ENCODE measurements at regions not wholly inside any gene's neighbourhood (a gene's known extent, or its start where the extent isn't known, plus 50 kb on each side); places are given as distances from the start of the nearest gene placed in this dataset.

DNA sequence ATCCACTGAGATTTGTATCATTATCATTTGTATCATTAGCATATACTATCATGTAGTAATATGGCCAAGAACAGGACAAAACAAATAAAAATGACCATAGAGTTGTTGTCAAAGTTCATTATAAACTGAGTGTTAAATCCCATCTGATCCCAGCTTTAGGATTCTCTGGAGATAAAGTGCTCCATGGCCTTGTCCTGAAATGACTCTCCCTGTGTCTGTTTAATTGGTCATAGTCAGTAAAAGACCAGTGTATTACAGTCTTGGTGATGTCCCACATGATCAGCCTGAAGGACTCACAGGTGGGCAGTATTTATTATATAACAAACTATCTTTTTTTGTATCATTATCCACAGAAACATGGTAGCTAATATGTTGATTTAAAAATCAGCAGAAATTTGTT is 361.6 kb downstream of the TMEM135 start:
- H3K27ac ChIP-seq (ENCODE audit: low read depth, low read length): no peak overlapping the region
- no peaks in the 10 kb centered on the region for H3K4me1 ChIP-seq (ENCODE audit: control insufficient read depth in 1 of 2, insufficient read depth in 2 of 2, low read length in 2 of 2)
- H4K20me1 ChIP-seq (ENCODE audit: insufficient read depth): no peaks in the 10 kb centered on the region
- H3K79me2 ChIP-seq (ENCODE audit: insufficient read depth, low read length): no peaks in the 10 kb centered on the region
- TF ChIP-seq, protein P1, sequence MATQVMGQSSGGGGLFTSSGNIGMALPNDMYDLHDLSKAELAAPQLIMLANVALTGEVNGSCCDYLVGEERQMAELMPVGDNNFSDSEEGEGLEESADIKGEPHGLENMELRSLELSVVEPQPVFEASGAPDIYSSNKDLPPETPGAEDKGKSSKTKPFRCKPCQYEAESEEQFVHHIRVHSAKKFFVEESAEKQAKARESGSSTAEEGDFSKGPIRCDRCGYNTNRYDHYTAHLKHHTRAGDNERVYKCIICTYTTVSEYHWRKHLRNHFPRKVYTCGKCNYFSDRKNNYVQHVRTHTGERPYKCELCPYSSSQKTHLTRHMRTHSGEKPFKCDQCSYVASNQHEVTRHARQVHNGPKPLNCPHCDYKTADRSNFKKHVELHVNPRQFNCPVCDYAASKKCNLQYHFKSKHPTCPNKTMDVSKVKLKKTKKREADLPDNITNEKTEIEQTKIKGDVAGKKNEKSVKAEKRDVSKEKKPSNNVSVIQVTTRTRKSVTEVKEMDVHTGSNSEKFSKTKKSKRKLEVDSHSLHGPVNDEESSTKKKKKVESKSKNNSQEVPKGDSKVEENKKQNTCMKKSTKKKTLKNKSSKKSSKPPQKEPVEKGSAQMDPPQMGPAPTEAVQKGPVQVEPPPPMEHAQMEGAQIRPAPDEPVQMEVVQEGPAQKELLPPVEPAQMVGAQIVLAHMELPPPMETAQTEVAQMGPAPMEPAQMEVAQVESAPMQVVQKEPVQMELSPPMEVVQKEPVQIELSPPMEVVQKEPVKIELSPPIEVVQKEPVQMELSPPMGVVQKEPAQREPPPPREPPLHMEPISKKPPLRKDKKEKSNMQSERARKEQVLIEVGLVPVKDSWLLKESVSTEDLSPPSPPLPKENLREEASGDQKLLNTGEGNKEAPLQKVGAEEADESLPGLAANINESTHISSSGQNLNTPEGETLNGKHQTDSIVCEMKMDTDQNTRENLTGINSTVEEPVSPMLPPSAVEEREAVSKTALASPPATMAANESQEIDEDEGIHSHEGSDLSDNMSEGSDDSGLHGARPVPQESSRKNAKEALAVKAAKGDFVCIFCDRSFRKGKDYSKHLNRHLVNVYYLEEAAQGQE (IDR thresholded peaks at IDR 0.05; ENCODE audit: low read depth): no peak
- TF ChIP-seq FOSL1 (IDR thresholded peaks at IDR 0.05; ENCODE audit: low read depth): no peak
- no peak for TF ChIP-seq YY1 (IDR thresholded peaks at IDR 0.05; ENCODE audit: extremely low read depth, insufficient replicate concordance, low read depth, low read length)
- no peak for TF ChIP-seq RAD21 (IDR thresholded peaks at IDR 0.05; ENCODE audit: low read depth)
- no peaks in the 10 kb centered on the region for H3K27me3 ChIP-seq (ENCODE audit: insufficient read depth, low read length)
- BruUV-seq (replicated peaks): no TSS peak
- POLR2A ChIA-PET: no interaction called here
- no peak overlapping the region for H3K4me3 ChIP-seq (replicated peaks in 1 of 2; ENCODE audit: low read depth in 1 of 2, low read length in 2 of 2)
- H3K36me3 ChIP-seq (ENCODE audit: control insufficient read depth in 1 of 2, insufficient read depth in 2 of 2, low read length in 2 of 2): no peaks in the 10 kb centered on the region
- H3K9ac ChIP-seq (ENCODE audit: low read length): no peak overlapping the region
- no peak for DNase-seq (ENCODE audit: low read depth, low spot score)
- H3K9me2 ChIP-seq (ENCODE audit: insufficient read depth): no peaks in the 10 kb centered on the region; the same call in 1 of the 2 replicates
- no peak overlapping the region for H2AFZ ChIP-seq (ENCODE audit: low read depth, low read length, poor library complexity, severe bottlenecking)
- H3K4me2 ChIP-seq (ENCODE audit: low read length): no peak overlapping the region
- CTCF ChIA-PET: no interaction called here
- intact Hi-C loops (cut with micrococcal nuclease): no loop called here
- ATAC-seq: no peak
- RAD21 ChIA-PET (ENCODE audit: low non-redundant PET in 1 of 2, low total read pairs in 2 of 2, uncharacterized antibody in 2 of 2, unreplicated experiment in 2 of 2): no interaction called here
- H3K9me3 ChIP-seq (ENCODE audit: control insufficient read depth in 1 of 2, insufficient read depth in 1 of 2, low read depth in 1 of 2, low read length in 2 of 2): no peaks in the 10 kb centered on the region

DNA sequence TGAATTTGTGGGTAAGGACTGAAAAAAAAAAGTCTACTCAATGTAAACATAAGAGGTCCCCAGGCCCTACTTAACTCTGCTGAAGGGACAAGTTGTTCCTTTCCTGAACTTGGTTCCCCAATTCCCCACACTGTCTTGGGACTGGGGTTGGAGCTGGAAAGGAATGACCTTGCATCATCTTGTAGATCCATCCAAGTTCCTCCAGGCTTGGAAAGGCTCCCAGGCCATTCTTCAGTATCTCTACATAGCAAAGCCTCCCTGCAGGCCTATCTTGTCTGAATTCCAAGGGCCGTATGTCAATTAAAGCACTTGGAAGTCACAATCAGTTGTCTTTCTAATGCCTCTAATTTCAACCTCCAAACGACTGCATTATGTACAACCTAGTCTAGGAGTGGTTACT is 361.2 kb downstream of the TMEM135 start:
- H3K79me2 ChIP-seq (ENCODE audit: insufficient read depth, low read length): no peaks in the 10 kb centered on the region
- H3K36me3 ChIP-seq (ENCODE audit: control insufficient read depth in 1 of 2, insufficient read depth in 2 of 2, low read length in 2 of 2): no peaks in the 10 kb centered on the region
- TF ChIP-seq, protein P1 (IDR thresholded peaks at IDR 0.05; ENCODE audit: low read depth): no peak
- TF ChIP-seq EZH2 (IDR thresholded peaks at IDR 0.05) (no peak), SRF (IDR thresholded peaks at IDR 0.05; ENCODE audit: low read depth) (no peak), JUND (IDR thresholded peaks at IDR 0.05) (no peak), CEBPB (IDR thresholded peaks at IDR 0.05; ENCODE audit: low read depth) (no peak), ZFX (IDR thresholded peaks at IDR 0.05) (no peak), FOSL1 (IDR thresholded peaks at IDR 0.05; ENCODE audit: low read depth) (no peak), TCF7L2 (IDR thresholded peaks at IDR 0.05; ENCODE audit: borderline replicate concordance, extremely low read depth, insufficient read depth, insufficient read length) (no peak)
- TF ChIP-seq, protein P2, sequence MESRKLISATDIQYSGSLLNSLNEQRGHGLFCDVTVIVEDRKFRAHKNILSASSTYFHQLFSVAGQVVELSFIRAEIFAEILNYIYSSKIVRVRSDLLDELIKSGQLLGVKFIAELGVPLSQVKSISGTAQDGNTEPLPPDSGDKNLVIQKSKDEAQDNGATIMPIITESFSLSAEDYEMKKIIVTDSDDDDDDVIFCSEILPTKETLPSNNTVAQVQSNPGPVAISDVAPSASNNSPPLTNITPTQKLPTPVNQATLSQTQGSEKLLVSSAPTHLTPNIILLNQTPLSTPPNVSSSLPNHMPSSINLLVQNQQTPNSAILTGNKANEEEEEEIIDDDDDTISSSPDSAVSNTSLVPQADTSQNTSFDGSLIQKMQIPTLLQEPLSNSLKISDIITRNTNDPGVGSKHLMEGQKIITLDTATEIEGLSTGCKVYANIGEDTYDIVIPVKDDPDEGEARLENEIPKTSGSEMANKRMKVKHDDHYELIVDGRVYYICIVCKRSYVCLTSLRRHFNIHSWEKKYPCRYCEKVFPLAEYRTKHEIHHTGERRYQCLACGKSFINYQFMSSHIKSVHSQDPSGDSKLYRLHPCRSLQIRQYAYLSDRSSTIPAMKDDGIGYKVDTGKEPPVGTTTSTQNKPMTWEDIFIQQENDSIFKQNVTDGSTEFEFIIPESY (IDR thresholded peaks at IDR 0.05; ENCODE audit: extremely low read depth, insufficient replicate concordance, low read length): no peak
- no peaks in the 10 kb centered on the region for H3K9me3 ChIP-seq (ENCODE audit: control insufficient read depth in 1 of 2, insufficient read depth in 1 of 2, low read depth in 1 of 2, low read length in 2 of 2)
- ChIA-PET POLR2A (no interaction called here), RAD21 (ENCODE audit: low non-redundant PET in 1 of 2, low total read pairs in 2 of 2, uncharacterized antibody in 2 of 2, unreplicated experiment in 2 of 2) (no interaction called here), CTCF (no interaction called here)
- H3K4me3 ChIP-seq (replicated peaks in 1 of 2; ENCODE audit: low read depth in 1 of 2, low read length in 2 of 2): no peak overlapping the region
- H3K27ac ChIP-seq (ENCODE audit: low read depth, low read length): no peak overlapping the region
- no peaks in the 10 kb centered on the region for H4K20me1 ChIP-seq (ENCODE audit: insufficient read depth)
- H3K9ac ChIP-seq (ENCODE audit: low read length): no peak overlapping the region
- no peak overlapping the region for H2AFZ ChIP-seq (ENCODE audit: low read depth, low read length, poor library complexity, severe bottlenecking)
- no peak for DNase-seq (ENCODE audit: low read depth, low spot score)
- intact Hi-C loops (cut with micrococcal nuclease): no loop called here
- H3K4me2 ChIP-seq (ENCODE audit: low read length): no peak overlapping the region
- no peaks in the 10 kb centered on the region; the same call in 1 of the 2 replicates for H3K9me2 ChIP-seq (ENCODE audit: insufficient read depth)
- H3K27me3 ChIP-seq (ENCODE audit: insufficient read depth, low read length): no peaks in the 10 kb centered on the region
- ATAC-seq: no peak
- no peaks in the 10 kb centered on the region for H3K4me1 ChIP-seq (ENCODE audit: control insufficient read depth in 1 of 2, insufficient read depth in 2 of 2, low read length in 2 of 2)
- no TSS peak for BruUV-seq (replicated peaks)

Measured in HCT116 (cell line).